ENCODE measurements at regions not wholly inside any gene's neighbourhood (a gene's known extent, or its start where the extent isn't known, plus 50 kb on each side); places are given as distances from the start of the nearest gene placed in this dataset.

DNA sequence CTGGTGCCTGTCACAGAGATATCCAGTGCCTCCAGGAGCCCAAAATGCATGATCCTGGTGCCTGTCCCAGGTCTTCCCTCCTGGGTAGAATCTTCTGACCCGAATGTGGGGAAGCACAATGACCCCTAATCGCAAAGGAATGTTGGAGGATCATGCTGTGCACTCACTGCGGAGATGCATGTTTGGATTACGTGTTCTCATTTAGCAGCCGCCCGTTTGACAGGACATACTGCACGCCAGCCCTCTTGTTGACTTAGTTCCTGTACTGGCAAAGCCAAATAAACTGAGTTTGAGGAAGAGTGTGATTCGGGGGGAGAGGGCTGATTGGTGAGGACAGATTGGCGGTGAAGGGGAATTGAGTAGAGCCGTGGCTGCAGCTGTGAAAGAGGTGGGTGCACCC is 85.9 kb upstream of the SIM2 start:
- TF ChIP-seq, protein P1, sequence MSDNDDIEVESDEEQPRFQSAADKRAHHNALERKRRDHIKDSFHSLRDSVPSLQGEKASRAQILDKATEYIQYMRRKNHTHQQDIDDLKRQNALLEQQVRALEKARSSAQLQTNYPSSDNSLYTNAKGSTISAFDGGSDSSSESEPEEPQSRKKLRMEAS (IDR thresholded peaks at IDR 0.05) = no peak
- no peak for TF ChIP-seq TAF1 (IDR thresholded peaks at IDR 0.05; ENCODE audit: low read depth)
